Caco-2 (cell line): ENCODE measurements at regions not wholly inside any gene's neighbourhood (a gene's known extent, or its start where the extent isn't known, plus 50 kb on each side); places are given as distances from the start of the nearest gene placed in this dataset.
A peak's percentile ranks its signal among the peaks of the same experiment; 100 is the strongest.

Experiments used
- BruUV-seq: library from RNA; stranded (reverse); fragments of 400-500 nt; replicated peaks from 2 replicates; lab custom pipeline; 2021; lab: Mats Ljungman, UMichigan
- CTCF ChIA-PET: fragments of 300-600 bp; sonication (Branson Sonifier 250); formaldehyde crosslinking; loops from one replicate; lab custom pipeline; 2022; ENCODE audit warnings: antibody characterized with exemption; lab: Charles Lee
- POLR2A ChIA-PET: fragments of 300-600 bp; sonication (Branson Sonifier 250); formaldehyde crosslinking; loops from one replicate; lab custom pipeline; 2022; ENCODE audit warnings: antibody characterized with exemption; lab: Charles Lee
- DNase-seq, 2 experiments: peaks; one replicate each; pipeline versions ENCODE4 v3.0.0 to v3.0.0-alpha.2; 2020 to 2022
- H3K27me3 ChIP-seq: replicated peaks from 2 replicates; pipeline ENCODE4 v1.6.0; 2011; ENCODE audit warnings: low read length; ENCODE audit not compliant: control insufficient read depth, insufficient read depth
- H3K36me3 ChIP-seq: 2 replicates; pipeline ENCODE4 v1.5.1; 2011; ENCODE audit warnings: low read length; ENCODE audit not compliant: control insufficient read depth, insufficient read depth
- H3K4me1 ChIP-seq: fragments of 250-450 bp; sonication (Bioruptor Pico); 2 replicates; pipeline ENCODE4 v1.5.1; 2020; ENCODE audit warnings: mild to moderate bottlenecking
- H3K4me3 ChIP-seq: 2 replicates; pipeline ENCODE4 v1.5.1; 2011; ENCODE audit warnings: low read depth, mild to moderate bottlenecking, control low read depth, low read length
- H3K9me3 ChIP-seq: fragments of 250-450 bp; sonication (Bioruptor Pico); 2 replicates; pipeline ENCODE4 v1.5.1; 2020; ENCODE audit warnings: mild to moderate bottlenecking, moderate library complexity
- H3K27ac Mint-ChIP-seq: one replicate; pipeline ENCODE4 v1.8.0; 2022; ENCODE audit warnings: mixed read lengths; ENCODE audit not compliant: unreplicated experiment
- H3K27me3 Mint-ChIP-seq: one replicate; pipeline ENCODE4 v1.8.0; 2022; ENCODE audit warnings: mixed read lengths; ENCODE audit not compliant: insufficient read depth, unreplicated experiment
- H3K36me3 Mint-ChIP-seq: one replicate; pipeline ENCODE4 v1.8.0; 2022; ENCODE audit warnings: mild to moderate bottlenecking, mixed read lengths; ENCODE audit not compliant: insufficient read depth, unreplicated experiment
- H3K4me1 Mint-ChIP-seq: one replicate; pipeline ENCODE4 v1.8.0; 2022; ENCODE audit warnings: low read depth, mixed read lengths; ENCODE audit not compliant: unreplicated experiment
- H3K4me3 Mint-ChIP-seq: one replicate; pipeline ENCODE4 v1.8.0; 2022; ENCODE audit warnings: mild to moderate bottlenecking, moderate library complexity, mixed read lengths; ENCODE audit not compliant: unreplicated experiment
- H3K9me3 Mint-ChIP-seq: one replicate; pipeline ENCODE4 v1.8.0; 2022; ENCODE audit warnings: mixed read lengths; ENCODE audit not compliant: unreplicated experiment
- CTCF ChIP-seq, 2 experiments: fragments of 200-600 bp in 1 of 2; IDR thresholded peaks; 1 replicate in 1 of 2; 2 replicates in 1 of 2; pipeline versions ENCODE4 v1.5.1 to v1.8.0; 2011 to 2022; ENCODE audit warnings: antibody characterized with exemption in 1 of 2, control low read depth in 1 of 2, inconsistent platforms in 1 of 2, low read depth in 1 of 2, low read length in 1 of 2, mild to moderate bottlenecking in 1 of 2, moderate library complexity in 1 of 2; ENCODE audit not compliant: insufficient read depth in 1 of 2, severe bottlenecking in 1 of 2, unreplicated experiment in 1 of 2
- intact Hi-C: fragments of 100-400 bp; cut with micrococcal nuclease; formaldehyde crosslinking; loops from one replicate; pipeline ENCODE4 v1.10.0; 2022; ENCODE audit not compliant: unreplicated experiment

DNA sequence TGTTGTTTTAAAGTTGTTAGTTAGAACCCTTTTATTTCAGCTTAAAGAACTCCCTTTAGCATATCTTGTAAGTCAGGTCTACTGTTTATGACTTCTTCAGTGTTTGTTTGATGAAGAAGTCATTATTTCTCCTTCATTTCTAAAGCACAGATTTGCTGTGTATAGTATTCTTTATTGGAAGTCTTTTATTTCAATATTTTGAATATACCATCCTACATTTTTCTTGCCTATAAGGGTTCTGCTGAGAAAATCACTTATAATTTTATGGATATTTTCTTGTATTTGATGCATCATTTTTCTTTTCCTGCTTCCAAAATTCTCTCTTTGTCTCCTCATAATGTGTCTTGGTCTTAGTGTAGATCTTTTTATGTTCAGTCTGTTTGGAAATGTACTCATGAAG is 134.5 kb downstream of the CPXCR1 start:
- H3K27ac Mint-ChIP-seq, result no peak overlapping the region
- Histone ChIP-seq H3K36me3 (no peaks in the 10 kb centered on the region), H3K4me1 (no peaks in the 10 kb centered on the region), H3K4me3 (no peak overlapping the region), H3K9me3 (no peaks in the 10 kb centered on the region), H3K27me3 (no peaks in the 10 kb centered on the region)
- ChIA-PET CTCF (no interaction called here), POLR2A (no interaction called here)
- no peaks in the 10 kb centered on the region for H3K4me1 Mint-ChIP-seq
- TF ChIP-seq CTCF (IDR thresholded peaks at IDR 0.05; ENCODE audit: insufficient read depth in 1 of 2, low read depth in 1 of 2, low read length in 1 of 2, severe bottlenecking in 1 of 2, unreplicated experiment in 1 of 2), result no peak
- no peaks in the 10 kb centered on the region for H3K9me3 Mint-ChIP-seq
- H3K36me3 Mint-ChIP-seq, result no peaks in the 10 kb centered on the region
- H3K27me3 Mint-ChIP-seq, result no peaks in the 10 kb centered on the region
- no peak for DNase-seq
- no TSS peak for BruUV-seq
- intact Hi-C loops, result no loop called here
- no peak overlapping the region for H3K4me3 Mint-ChIP-seq

DNA sequence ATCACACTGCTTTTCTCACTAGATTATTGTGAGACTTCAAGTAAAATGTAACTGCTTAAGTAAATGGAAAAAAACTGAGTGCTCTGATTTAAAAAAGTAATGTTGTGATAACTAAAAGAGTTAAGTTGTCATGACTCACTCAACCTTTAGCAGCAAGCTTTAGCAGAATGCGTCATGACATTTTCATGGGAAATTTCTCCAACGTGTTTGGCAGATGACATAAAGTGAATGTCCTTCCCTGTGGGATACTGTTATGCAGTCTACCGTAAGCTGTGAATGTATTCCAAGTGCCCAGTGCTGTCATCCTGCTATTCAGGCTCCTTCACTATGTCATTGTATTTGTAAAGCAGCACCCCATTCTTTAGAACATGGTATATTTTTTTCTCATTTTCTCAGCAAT is 136.2 kb downstream of the CPXCR1 start:
- Histone ChIP-seq H3K36me3 (no peaks in the 10 kb centered on the region), H3K4me1 (no peaks in the 10 kb centered on the region), H3K9me3 (no peaks in the 10 kb centered on the region), H3K27me3 (no peaks in the 10 kb centered on the region), H3K4me3 (no peak overlapping the region)
- Mint-ChIP-seq H3K27me3 (no peaks in the 10 kb centered on the region), H3K4me3 (no peak overlapping the region), H3K9me3 (no peaks in the 10 kb centered on the region), H3K36me3 (no peaks in the 10 kb centered on the region), H3K27ac (no peak overlapping the region), H3K4me1 (no peaks in the 10 kb centered on the region)
- BruUV-seq, result no TSS peak
- TF ChIP-seq CTCF (IDR thresholded peaks at IDR 0.05; ENCODE audit: insufficient read depth in 1 of 2, low read depth in 1 of 2, low read length in 1 of 2, severe bottlenecking in 1 of 2, unreplicated experiment in 1 of 2), result no peak
- no peak for DNase-seq
- intact Hi-C loops, result no loop called here
- ChIA-PET POLR2A (no interaction called here), CTCF (no interaction called here)

GRCh38 chrX:88886908-88887307 is 139.9 kb downstream of the CPXCR1 start:
- BruUV-seq, result no TSS peak
- Mint-ChIP-seq H3K27me3 (no peaks in the 10 kb centered on the region), H3K36me3 (no peaks in the 10 kb centered on the region), H3K4me3 (no peak overlapping the region), H3K4me1 (no peaks in the 10 kb centered on the region), H3K9me3 (no peaks in the 10 kb centered on the region), H3K27ac (no peak overlapping the region)
- no peaks in the 10 kb centered on the region for H3K27me3 ChIP-seq
- H3K4me1 ChIP-seq, result no peaks in the 10 kb centered on the region
- no peak overlapping the region for H3K4me3 ChIP-seq
- CTCF ChIA-PET, result interaction anchor here (0.6 kb wide), 1 partner anchor 156 kb away, joined by 4 read pairs; no protein-coding TSS in a partner anchor
- no peaks in the 10 kb centered on the region for H3K36me3 ChIP-seq
- intact Hi-C loops, result no loop called here
- TF ChIP-seq CTCF (IDR thresholded peaks at IDR 0.05; ENCODE audit: insufficient read depth in 1 of 2, low read depth in 1 of 2, low read length in 1 of 2, severe bottlenecking in 1 of 2, unreplicated experiment in 1 of 2), result no peak
- POLR2A ChIA-PET, result no interaction called here
- no peaks in the 10 kb centered on the region for H3K9me3 ChIP-seq
- peak in 1 of 2 experiments; percentile 1 for DNase-seq
